ENCODE measurements at regions not wholly inside any gene's neighbourhood (a gene's known extent, or its start where the extent isn't known, plus 50 kb on each side); places are given as distances from the start of the nearest gene placed in this dataset.
"Not testable (repeated sequence)": the region's sequence is repeated elsewhere in the genome, so short reads cannot be mapped to it uniquely, and the experiment has no call there.

GRCh38 chr20:51277961-51278360, 255.1 kb upstream of the KCNG1 start:
- no peak for TF ChIP-seq CTCF (IDR thresholded peaks at IDR 0.05; ENCODE audit: extremely low read depth, missing control alignments)
- DNase-seq (ENCODE audit: low spot score) = no peak

- no peak for TF ChIP-seq CTCF (IDR thresholded peaks at IDR 0.05; ENCODE audit: extremely low read depth, missing control alignments)
- no peak for DNase-seq (ENCODE audit: low spot score)
Measured at GRCh38 chr20:51276296-51276695, 253.4 kb upstream of the KCNG1 start.

GRCh38 chr20:51275826-51276225, 252.9 kb upstream of the KCNG1 start:
- DNase-seq (ENCODE audit: low spot score) = no peak
- TF ChIP-seq CTCF (IDR thresholded peaks at IDR 0.05; ENCODE audit: extremely low read depth, missing control alignments) = no peak

GRCh38 chr20:51275181-51275580, 252.3 kb upstream of the KCNG1 start:
- DNase-seq (ENCODE audit: low spot score) = no peak
- TF ChIP-seq CTCF (IDR thresholded peaks at IDR 0.05; ENCODE audit: extremely low read depth, missing control alignments) = no peak

GRCh38 chr20:51272401-51272800, 249.5 kb upstream of the KCNG1 start:
- DNase-seq (ENCODE audit: low spot score) = no peak
- TF ChIP-seq CTCF (IDR thresholded peaks at IDR 0.05; ENCODE audit: extremely low read depth, missing control alignments) = no peak

- TF ChIP-seq CTCF (IDR thresholded peaks at IDR 0.05; ENCODE audit: extremely low read depth, missing control alignments) = no peak
Measured at GRCh38 chr20:51271931-51272330, 249.0 kb upstream of the KCNG1 start.

GRCh38 chr20:51271289-51271688, 248.4 kb upstream of the KCNG1 start:
- DNase-seq (ENCODE audit: low spot score) = not testable (repeated sequence)

More at GRCh38 chr20:51271931-51272330, 249.0 kb upstream of the KCNG1 start:
- no peak for DNase-seq (ENCODE audit: low spot score)

- no peak for TF ChIP-seq CTCF (IDR thresholded peaks at IDR 0.05; ENCODE audit: extremely low read depth, missing control alignments)
Measured at GRCh38 chr20:51269671-51270070, 246.8 kb upstream of the KCNG1 start.

More at GRCh38 chr20:51269671-51270070, 246.8 kb upstream of the KCNG1 start:
- DNase-seq (ENCODE audit: low spot score) = no peak
